ENCODE measurements at regions not wholly inside any gene's neighbourhood (a gene's known extent, or its start where the extent isn't known, plus 50 kb on each side); places are given as distances from the start of the nearest gene placed in this dataset.

DNA sequence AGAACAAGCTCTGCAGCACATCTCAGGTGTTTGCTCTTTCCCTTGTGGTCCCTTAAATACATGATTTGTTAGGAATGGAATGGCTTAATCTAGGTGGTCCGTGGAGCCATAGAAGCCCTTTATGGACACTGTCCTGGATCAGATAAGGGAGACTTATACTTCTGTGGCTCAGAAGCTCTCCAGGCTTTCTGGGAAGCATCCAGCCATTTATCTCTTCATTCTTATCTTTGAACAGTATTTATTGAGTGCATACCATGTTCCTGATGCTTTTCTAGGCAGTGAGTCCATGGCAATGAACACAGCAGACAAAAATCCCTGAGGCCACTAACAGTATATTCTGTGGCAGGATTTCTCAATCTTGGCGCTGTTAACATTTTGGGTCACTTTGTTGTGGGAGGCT lies 474.5 kb upstream of the EEF2KMT start:
- no peak for TF ChIP-seq CTCF (IDR thresholded peaks at IDR 0.05 in 2 of 3, conservative IDR thresholded peaks at IDR 0.05 in 1 of 3; ENCODE audit: borderline replicate concordance in 1 of 3, insufficient read depth in 1 of 3, low read depth in 2 of 3, low read length in 2 of 3)
- no peak for TF ChIP-seq SP1 (IDR thresholded peaks at IDR 0.05; ENCODE audit: low read depth)
- no peak for TF ChIP-seq CEBPB (IDR thresholded peaks at IDR 0.05; ENCODE audit: low read depth)
- no peak for TF ChIP-seq EGR1 (IDR thresholded peaks at IDR 0.05; ENCODE audit: low read depth)
- no peak for TF ChIP-seq EZH2 (IDR thresholded peaks at IDR 0.05)
- TF ChIP-seq, protein P1, sequence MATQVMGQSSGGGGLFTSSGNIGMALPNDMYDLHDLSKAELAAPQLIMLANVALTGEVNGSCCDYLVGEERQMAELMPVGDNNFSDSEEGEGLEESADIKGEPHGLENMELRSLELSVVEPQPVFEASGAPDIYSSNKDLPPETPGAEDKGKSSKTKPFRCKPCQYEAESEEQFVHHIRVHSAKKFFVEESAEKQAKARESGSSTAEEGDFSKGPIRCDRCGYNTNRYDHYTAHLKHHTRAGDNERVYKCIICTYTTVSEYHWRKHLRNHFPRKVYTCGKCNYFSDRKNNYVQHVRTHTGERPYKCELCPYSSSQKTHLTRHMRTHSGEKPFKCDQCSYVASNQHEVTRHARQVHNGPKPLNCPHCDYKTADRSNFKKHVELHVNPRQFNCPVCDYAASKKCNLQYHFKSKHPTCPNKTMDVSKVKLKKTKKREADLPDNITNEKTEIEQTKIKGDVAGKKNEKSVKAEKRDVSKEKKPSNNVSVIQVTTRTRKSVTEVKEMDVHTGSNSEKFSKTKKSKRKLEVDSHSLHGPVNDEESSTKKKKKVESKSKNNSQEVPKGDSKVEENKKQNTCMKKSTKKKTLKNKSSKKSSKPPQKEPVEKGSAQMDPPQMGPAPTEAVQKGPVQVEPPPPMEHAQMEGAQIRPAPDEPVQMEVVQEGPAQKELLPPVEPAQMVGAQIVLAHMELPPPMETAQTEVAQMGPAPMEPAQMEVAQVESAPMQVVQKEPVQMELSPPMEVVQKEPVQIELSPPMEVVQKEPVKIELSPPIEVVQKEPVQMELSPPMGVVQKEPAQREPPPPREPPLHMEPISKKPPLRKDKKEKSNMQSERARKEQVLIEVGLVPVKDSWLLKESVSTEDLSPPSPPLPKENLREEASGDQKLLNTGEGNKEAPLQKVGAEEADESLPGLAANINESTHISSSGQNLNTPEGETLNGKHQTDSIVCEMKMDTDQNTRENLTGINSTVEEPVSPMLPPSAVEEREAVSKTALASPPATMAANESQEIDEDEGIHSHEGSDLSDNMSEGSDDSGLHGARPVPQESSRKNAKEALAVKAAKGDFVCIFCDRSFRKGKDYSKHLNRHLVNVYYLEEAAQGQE (IDR thresholded peaks at IDR 0.05; ENCODE audit: low read depth), result no peak
- TF ChIP-seq, protein P2, sequence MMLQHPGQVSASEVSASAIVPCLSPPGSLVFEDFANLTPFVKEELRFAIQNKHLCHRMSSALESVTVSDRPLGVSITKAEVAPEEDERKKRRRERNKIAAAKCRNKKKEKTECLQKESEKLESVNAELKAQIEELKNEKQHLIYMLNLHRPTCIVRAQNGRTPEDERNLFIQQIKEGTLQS (IDR thresholded peaks at IDR 0.05), result no peak
- no peak for TF ChIP-seq ZFX (IDR thresholded peaks at IDR 0.05)
- TF ChIP-seq POLR2A (IDR thresholded peaks at IDR 0.05; ENCODE audit: borderline replicate concordance, extremely low read depth, insufficient read depth, insufficient read length), result no peak
- TF ChIP-seq POLR2AphosphoS5 (IDR thresholded peaks at IDR 0.05; ENCODE audit: low read depth, low read length), result no peak
- no peak for TF ChIP-seq EZH2phosphoT487 (IDR thresholded peaks at IDR 0.05; ENCODE audit: borderline replicate concordance)
- no peak for TF ChIP-seq ZBTB33 (IDR thresholded peaks at IDR 0.05; ENCODE audit: extremely low read depth, insufficient replicate concordance, low read length)
- TF ChIP-seq JUND (IDR thresholded peaks at IDR 0.05), result no peak
- TF ChIP-seq SRF (IDR thresholded peaks at IDR 0.05; ENCODE audit: low read depth), result no peak
